ENCODE measurements at regions not wholly inside any gene's neighbourhood (a gene's known extent, or its start where the extent isn't known, plus 50 kb on each side); places are given as distances from the start of the nearest gene placed in this dataset.
A peak's percentile ranks its signal among the peaks of the same experiment; 100 is the strongest.
"Not testable (repeated sequence)": the region's sequence is repeated elsewhere in the genome, so short reads cannot be mapped to it uniquely, and the experiment has no call there.

- H3K27ac Mint-ChIP-seq, result no peak overlapping the region
- no peak overlapping the region for H3K4me3 Mint-ChIP-seq (ENCODE audit: low read depth)
- H3K27me3 Mint-ChIP-seq (ENCODE audit: low read depth), result no peaks in the 10 kb centered on the region
- no peaks in the 10 kb centered on the region for H3K9me3 Mint-ChIP-seq
- H3K36me3 Mint-ChIP-seq (ENCODE audit: low read depth), result no peaks in the 10 kb centered on the region
- intact Hi-C loops (cut with micrococcal nuclease), result loop anchor here (5.0 kb wide), 1 partner anchor 218 kb away; no protein-coding TSS in a partner anchor
- DNase-seq (ENCODE audit: low spot score), result no peak
- no peaks in the 10 kb centered on the region for H3K4me1 Mint-ChIP-seq (ENCODE audit: low read depth)
Observed at GRCh38 chrX:131854581-131854980, 168.5 kb upstream of the STK26 start.

DNA sequence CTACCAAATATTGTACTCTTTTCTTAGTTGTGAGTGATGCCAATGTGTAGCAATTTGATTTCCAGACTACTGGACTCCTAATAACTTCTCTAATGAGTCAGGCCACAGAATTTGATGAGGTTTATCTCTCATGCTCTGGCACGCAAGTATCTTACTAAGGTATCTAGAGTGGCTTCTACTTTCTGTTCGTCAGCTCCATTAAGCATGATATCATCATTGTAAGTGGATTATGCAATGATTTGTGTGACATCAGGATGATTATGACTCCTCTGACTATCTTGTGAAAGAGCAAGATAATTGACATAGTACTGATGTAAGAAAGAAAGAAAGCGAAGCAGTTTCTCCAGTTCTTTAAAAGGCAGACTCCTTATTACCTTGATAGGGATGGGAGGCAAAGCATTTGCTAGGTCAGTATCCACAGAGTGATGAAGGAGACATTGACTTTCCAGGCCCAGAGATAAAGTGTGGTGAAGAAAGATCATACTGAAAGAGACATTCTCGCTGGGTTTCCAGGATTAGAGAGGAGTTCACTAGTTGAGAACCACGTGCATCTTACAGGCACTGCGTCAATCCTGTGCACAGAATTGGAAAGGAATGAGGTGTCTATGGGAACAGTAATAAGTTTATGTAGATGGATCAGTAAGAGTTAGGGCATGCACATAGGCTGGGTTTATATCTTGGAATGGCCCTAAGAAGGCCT, 161.9 kb upstream of the STK26 start:
- Mint-ChIP-seq H3K4me1 (ENCODE audit: low read depth) (no peaks in the 10 kb centered on the region), H3K9me3 (no peaks in the 10 kb centered on the region), H3K36me3 (ENCODE audit: low read depth) (no peaks in the 10 kb centered on the region), H3K27ac (no peak overlapping the region), H3K27me3 (ENCODE audit: low read depth) (peaks cover 2% of the 10 kb centered on the region), H3K4me3 (ENCODE audit: low read depth) (no peak overlapping the region)
- intact Hi-C loops (cut with micrococcal nuclease), result no loop called here
- DNase-seq (ENCODE audit: low spot score), result no peak

DNA sequence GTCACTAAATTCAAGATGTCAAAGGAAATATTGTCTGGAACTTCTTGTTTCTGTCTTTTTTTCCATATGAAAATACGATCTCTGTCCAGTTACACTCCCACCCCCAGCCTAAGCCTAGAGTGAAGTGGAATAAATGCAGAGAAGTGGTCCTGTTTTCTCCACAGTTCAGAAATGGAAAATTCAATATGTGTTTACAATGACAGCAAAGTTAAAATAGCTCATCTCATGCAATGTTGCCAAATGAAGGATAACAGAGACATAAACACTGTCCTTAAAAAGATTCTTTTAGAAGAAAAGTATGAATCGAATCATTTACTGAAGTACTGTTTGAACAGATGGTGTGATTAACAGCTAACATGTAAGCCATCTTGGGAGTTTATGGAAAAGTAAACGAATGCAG, 160.8 kb upstream of the STK26 start:
- Mint-ChIP-seq H3K4me3 (ENCODE audit: low read depth) (no peak overlapping the region), H3K27me3 (ENCODE audit: low read depth) (peaks cover 2% of the 10 kb centered on the region), H3K27ac (no peak overlapping the region), H3K36me3 (ENCODE audit: low read depth) (no peaks in the 10 kb centered on the region), H3K4me1 (ENCODE audit: low read depth) (no peaks in the 10 kb centered on the region), H3K9me3 (no peaks in the 10 kb centered on the region)
- no peak for DNase-seq (ENCODE audit: low spot score)
- intact Hi-C loops (cut with micrococcal nuclease), result no loop called here

- no peaks in the 10 kb centered on the region for H3K36me3 Mint-ChIP-seq (ENCODE audit: low read depth)
- H3K9me3 Mint-ChIP-seq, result no peaks in the 10 kb centered on the region
- peaks cover 2% of the 10 kb centered on the region for H3K27me3 Mint-ChIP-seq (ENCODE audit: low read depth)
- H3K27ac Mint-ChIP-seq, result no peak overlapping the region
- no peaks in the 10 kb centered on the region for H3K4me1 Mint-ChIP-seq (ENCODE audit: low read depth)
- no peak overlapping the region for H3K4me3 Mint-ChIP-seq (ENCODE audit: low read depth)
- DNase-seq (ENCODE audit: low spot score), result no peak
- intact Hi-C loops (cut with micrococcal nuclease), result no loop called here
Observed at GRCh38 chrX:131869182-131869581, 153.9 kb upstream of the STK26 start.

- Mint-ChIP-seq H3K36me3 (ENCODE audit: low read depth) (no peaks in the 10 kb centered on the region), H3K4me3 (ENCODE audit: low read depth) (no peak overlapping the region), H3K27me3 (ENCODE audit: low read depth) (no peaks in the 10 kb centered on the region), H3K27ac (no peak overlapping the region), H3K9me3 (no peaks in the 10 kb centered on the region), H3K4me1 (ENCODE audit: low read depth) (peaks cover 3% of the 10 kb centered on the region)
- no peak for DNase-seq (ENCODE audit: low spot score)
- intact Hi-C loops (cut with micrococcal nuclease), result no loop called here
Observed at GRCh38 chrX:131874300-131874699, 148.8 kb upstream of the STK26 start.

DNA sequence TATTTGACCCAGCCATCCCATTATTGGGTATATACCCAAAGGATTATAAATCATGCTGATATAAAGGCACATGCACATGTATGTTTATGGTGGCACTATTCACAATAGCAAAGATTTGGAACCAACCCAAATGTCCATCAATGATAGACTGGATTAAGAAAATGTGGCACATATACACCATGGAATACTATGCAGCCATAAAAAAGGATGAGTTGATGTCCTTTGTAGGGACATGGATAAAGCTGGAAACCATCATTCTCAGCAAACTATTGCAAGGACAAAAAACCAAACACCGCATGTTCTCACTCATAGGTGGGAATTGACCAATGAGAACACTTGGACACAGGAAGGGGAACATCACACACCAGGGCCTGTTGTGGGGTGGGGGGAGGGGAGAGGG, 147.3 kb upstream of the STK26 start:
- intact Hi-C loops (cut with micrococcal nuclease); H3K36me3 Mint-ChIP-seq (ENCODE audit: low read depth); H3K4me1 Mint-ChIP-seq (ENCODE audit: low read depth); H3K27ac Mint-ChIP-seq; DNase-seq (ENCODE audit: low spot score); H3K9me3 Mint-ChIP-seq; H3K27me3 Mint-ChIP-seq (ENCODE audit: low read depth); H3K4me3 Mint-ChIP-seq (ENCODE audit: low read depth): not testable (repeated sequence)

DNA sequence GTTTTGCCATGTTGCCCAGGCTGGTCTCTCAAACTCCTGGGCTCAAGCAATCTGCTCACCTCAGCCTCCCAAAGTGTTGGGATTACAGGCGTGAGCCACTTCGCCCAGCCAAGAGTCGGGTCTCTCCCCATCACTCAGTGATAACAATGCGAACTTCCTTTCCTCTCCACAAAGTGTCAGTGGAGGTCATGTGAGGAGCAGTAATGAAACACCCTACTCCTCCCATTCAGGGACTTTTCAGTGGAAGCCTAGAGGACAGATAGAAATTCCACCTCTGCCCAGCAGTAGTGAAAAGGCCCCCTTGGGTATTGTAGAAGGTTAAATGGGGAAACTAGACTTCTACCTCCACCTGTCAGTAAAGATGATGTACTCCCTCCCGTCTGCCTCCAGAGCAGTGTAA, 141.9 kb upstream of the STK26 start:
- peaks cover 4% of the 10 kb centered on the region for H3K4me1 Mint-ChIP-seq (ENCODE audit: low read depth)
- no peaks in the 10 kb centered on the region for H3K9me3 Mint-ChIP-seq
- intact Hi-C loops (cut with micrococcal nuclease), result no loop called here

DNA sequence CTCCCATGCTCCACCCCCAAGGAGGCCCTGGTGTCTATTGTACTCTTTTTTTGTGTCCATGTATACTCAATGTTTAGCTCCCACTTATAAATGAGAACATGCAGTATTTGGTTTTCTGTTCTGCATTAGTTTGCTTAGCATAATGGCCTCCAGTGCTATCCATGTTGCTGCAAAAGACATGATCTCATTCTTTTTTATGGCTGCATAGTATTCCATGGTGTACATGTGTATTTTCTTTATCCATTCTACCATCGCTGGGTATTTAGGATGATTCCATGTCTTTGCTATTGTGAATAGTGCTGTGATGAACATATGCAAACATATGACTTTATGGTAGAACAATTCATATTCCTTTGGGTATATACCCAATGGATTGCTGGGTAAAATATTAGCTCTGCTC, 138.1 kb upstream of the STK26 start:
- intact Hi-C loops (cut with micrococcal nuclease); H3K27me3 Mint-ChIP-seq (ENCODE audit: low read depth); DNase-seq (ENCODE audit: low spot score); H3K4me3 Mint-ChIP-seq (ENCODE audit: low read depth); H3K9me3 Mint-ChIP-seq; H3K4me1 Mint-ChIP-seq (ENCODE audit: low read depth); H3K27ac Mint-ChIP-seq; H3K36me3 Mint-ChIP-seq (ENCODE audit: low read depth): not testable (repeated sequence)

More for the DNA sequence above, 141.9 kb upstream of the STK26 start:
- no peak for DNase-seq (ENCODE audit: low spot score)
- Mint-ChIP-seq H3K36me3 (ENCODE audit: low read depth) (no peaks in the 10 kb centered on the region), H3K27ac (no peak overlapping the region), H3K27me3 (ENCODE audit: low read depth) (no peaks in the 10 kb centered on the region), H3K4me3 (ENCODE audit: low read depth) (no peak overlapping the region)

GRCh38 chrX:131893857-131894256, 129.2 kb upstream of the STK26 start:
- H3K27ac Mint-ChIP-seq; H3K9me3 Mint-ChIP-seq; H3K27me3 Mint-ChIP-seq (ENCODE audit: low read depth); H3K4me3 Mint-ChIP-seq (ENCODE audit: low read depth); DNase-seq (ENCODE audit: low spot score); H3K36me3 Mint-ChIP-seq (ENCODE audit: low read depth); H3K4me1 Mint-ChIP-seq (ENCODE audit: low read depth); intact Hi-C loops (cut with micrococcal nuclease): not testable (repeated sequence)

DNA sequence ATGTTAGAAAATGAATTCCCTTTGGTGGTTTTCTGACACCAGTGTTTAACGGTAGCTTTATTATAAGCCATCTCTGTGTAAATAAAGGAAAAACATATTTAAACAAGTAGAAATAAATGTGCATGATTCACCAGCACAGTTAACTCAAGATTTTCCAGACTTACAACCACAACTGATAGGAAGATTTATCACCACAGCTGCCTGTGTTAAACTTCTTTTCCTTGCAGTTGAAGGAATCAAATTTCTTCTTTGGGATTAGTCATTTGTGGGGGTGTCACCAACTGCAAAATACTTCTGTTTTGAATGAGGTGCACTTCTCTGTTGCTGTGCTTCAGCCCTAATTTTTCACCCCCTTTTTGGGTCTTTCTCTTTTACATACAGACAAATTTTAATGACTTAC, 128.1 kb upstream of the STK26 start:
- H3K4me1 Mint-ChIP-seq (ENCODE audit: low read depth), result peaks cover 10% of the 10 kb centered on the region
- no peaks in the 10 kb centered on the region for H3K9me3 Mint-ChIP-seq
- H3K27ac Mint-ChIP-seq, result peak overlapping the region; percentile 42
- DNase-seq (ENCODE audit: low spot score), result no peak
- no peaks in the 10 kb centered on the region for H3K27me3 Mint-ChIP-seq (ENCODE audit: low read depth)
- intact Hi-C loops (cut with micrococcal nuclease), result loop anchor here (1.0 to 5.0 kb wide), 2 partner anchors 50 to 122 kb away; no protein-coding TSS in a partner anchor
- H3K4me3 Mint-ChIP-seq (ENCODE audit: low read depth), result no peak overlapping the region
- no peaks in the 10 kb centered on the region for H3K36me3 Mint-ChIP-seq (ENCODE audit: low read depth)

DNA sequence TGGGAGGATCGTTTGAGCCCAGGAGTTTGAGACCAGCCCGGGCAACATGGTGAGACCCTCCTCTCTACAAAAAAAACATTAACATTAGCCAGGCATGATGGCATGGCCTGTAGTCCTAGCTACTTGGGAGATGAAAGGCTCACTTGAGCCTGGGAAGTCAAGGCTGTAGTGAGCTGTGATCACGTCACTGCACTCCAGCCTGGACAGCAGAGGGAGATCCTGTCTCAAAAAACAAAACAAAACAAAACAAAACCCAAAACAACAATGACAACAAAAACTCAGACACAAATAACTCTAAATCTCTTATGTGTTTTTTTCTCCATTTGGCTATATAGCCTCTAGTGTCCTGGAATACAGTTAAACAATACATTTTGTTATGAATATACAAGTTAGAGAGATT, 127.3 kb upstream of the STK26 start:
- DNase-seq (ENCODE audit: low spot score), result no peak
- Mint-ChIP-seq H3K27ac (no peak overlapping the region), H3K27me3 (ENCODE audit: low read depth) (no peaks in the 10 kb centered on the region), H3K4me3 (ENCODE audit: low read depth) (no peak overlapping the region), H3K9me3 (no peaks in the 10 kb centered on the region), H3K36me3 (ENCODE audit: low read depth) (no peaks in the 10 kb centered on the region), H3K4me1 (ENCODE audit: low read depth) (peaks cover 10% of the 10 kb centered on the region)
- intact Hi-C loops (cut with micrococcal nuclease), result loop anchor here (1.0 to 5.0 kb wide), 2 partner anchors 49 to 121 kb away; no protein-coding TSS in a partner anchor

GRCh38 chrX:131901546-131901945, 121.6 kb upstream of the STK26 start:
- no peak overlapping the region for H3K27ac Mint-ChIP-seq
- no peaks in the 10 kb centered on the region for H3K4me1 Mint-ChIP-seq (ENCODE audit: low read depth)
- DNase-seq (ENCODE audit: low spot score), result no peak
- no peaks in the 10 kb centered on the region for H3K36me3 Mint-ChIP-seq (ENCODE audit: low read depth)
- intact Hi-C loops (cut with micrococcal nuclease), result no loop called here
- H3K27me3 Mint-ChIP-seq (ENCODE audit: low read depth), result no peaks in the 10 kb centered on the region
- no peaks in the 10 kb centered on the region for H3K9me3 Mint-ChIP-seq
- H3K4me3 Mint-ChIP-seq (ENCODE audit: low read depth), result no peak overlapping the region

DNA sequence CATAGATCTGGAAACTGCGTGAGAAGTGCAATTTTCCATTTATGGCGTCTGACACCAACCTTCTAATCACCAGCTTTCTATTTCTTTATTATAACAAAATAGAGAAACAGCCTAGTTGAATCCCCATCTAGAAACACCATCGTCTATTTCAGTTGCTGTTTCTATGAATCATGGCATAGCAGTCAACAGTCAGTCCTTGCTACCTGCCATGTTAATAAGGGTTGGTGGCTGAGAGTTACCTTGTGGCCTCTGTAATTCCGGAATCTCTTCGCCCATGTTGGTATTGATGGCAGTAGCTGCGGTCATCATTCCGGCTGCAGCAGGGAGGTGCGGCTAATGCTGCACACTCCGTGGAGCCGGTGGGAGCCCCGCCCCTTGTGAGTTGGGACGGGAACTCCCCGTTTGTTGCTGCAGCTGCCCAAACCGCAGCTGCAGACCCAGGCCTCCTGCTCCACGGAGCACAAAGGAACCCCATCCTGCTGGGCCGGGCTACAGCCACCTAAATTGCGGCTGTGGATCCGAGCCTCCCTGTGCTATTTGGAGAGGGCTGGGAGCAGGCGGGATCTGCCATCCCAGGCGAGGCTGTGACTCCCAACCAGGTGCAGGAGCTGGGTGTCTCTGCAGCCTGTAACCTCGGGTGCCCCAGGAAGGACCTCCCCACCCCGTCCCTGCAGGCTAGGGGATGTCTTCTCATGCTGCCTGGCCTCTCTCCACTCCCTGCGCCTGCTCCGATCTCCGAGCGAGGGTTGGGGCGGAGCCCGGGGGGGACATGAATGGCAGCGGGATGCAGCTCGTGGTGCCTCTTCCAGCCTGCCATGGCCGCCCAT, 115.4 kb upstream of the STK26 start:
- no peaks in the 10 kb centered on the region for H3K4me1 Mint-ChIP-seq (ENCODE audit: low read depth)
- no peak for DNase-seq (ENCODE audit: low spot score)
- no peak overlapping the region for H3K27ac Mint-ChIP-seq
- H3K9me3 Mint-ChIP-seq, result no peaks in the 10 kb centered on the region
- H3K4me3 Mint-ChIP-seq (ENCODE audit: low read depth), result no peak overlapping the region
- no peaks in the 10 kb centered on the region for H3K36me3 Mint-ChIP-seq (ENCODE audit: low read depth)
- peaks cover 1% of the 10 kb centered on the region for H3K27me3 Mint-ChIP-seq (ENCODE audit: low read depth)
- intact Hi-C loops (cut with micrococcal nuclease), result no loop called here
